ENCODE measurements at regions not wholly inside any gene's neighbourhood (a gene's known extent, or its start where the extent isn't known, plus 50 kb on each side); places are given as distances from the start of the nearest gene placed in this dataset.

DNA sequence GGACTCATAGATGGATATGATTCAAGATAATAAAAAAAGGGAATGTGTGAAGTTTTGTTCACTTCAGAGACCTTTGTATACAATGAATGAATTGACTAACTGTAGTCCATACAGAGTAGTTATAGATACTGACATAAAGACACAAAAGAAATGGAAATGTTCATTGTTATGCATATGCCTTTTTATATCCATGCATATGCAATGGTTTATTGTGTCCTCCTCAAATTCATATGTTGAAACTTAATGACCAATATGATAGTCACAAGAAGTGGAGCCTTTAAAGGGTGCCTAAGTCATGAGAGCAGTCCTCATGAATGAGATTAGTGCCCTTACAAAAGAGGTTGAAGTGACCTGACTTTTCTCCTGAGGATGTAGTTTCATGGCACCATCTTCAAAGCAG lies 467.5 kb upstream of the NDST4 start:
- TF ChIP-seq, protein P1, sequence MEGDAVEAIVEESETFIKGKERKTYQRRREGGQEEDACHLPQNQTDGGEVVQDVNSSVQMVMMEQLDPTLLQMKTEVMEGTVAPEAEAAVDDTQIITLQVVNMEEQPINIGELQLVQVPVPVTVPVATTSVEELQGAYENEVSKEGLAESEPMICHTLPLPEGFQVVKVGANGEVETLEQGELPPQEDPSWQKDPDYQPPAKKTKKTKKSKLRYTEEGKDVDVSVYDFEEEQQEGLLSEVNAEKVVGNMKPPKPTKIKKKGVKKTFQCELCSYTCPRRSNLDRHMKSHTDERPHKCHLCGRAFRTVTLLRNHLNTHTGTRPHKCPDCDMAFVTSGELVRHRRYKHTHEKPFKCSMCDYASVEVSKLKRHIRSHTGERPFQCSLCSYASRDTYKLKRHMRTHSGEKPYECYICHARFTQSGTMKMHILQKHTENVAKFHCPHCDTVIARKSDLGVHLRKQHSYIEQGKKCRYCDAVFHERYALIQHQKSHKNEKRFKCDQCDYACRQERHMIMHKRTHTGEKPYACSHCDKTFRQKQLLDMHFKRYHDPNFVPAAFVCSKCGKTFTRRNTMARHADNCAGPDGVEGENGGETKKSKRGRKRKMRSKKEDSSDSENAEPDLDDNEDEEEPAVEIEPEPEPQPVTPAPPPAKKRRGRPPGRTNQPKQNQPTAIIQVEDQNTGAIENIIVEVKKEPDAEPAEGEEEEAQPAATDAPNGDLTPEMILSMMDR (conservative IDR thresholded peaks at IDR 0.05; ENCODE audit: low read depth, low read length), result no peak
- no peak for TF ChIP-seq EZH2 (IDR thresholded peaks at IDR 0.05; ENCODE audit: low read length, unreplicated experiment)

Data from PC-3 (cell line).